Suprapubic skin (tissue), 3 donors: ENCODE measurements at regions not wholly inside any gene's neighbourhood (a gene's known extent, or its start where the extent isn't known, plus 50 kb on each side); places are given as distances from the start of the nearest gene placed in this dataset.

Source experiments
- CTCF ChIP-seq, 2 donors: fragments of 200-600 bp in 1 of 2; fragments of 450-650 bp in 1 of 2; sonication (generic) in 1 of 2; IDR thresholded peaks; one replicate each; pipeline ENCODE4 v1.5.1; 2016 to 2019; ENCODE audit warnings: antibody characterized with exemption in 2 of 2, mild to moderate bottlenecking in 1 of 2, moderate library complexity in 1 of 2
- EP300 ChIP-seq: sonication (generic); formaldehyde crosslinking; IDR thresholded peaks from one replicate; pipeline ENCODE4 v1.6.1; 2017; ENCODE audit warnings: antibody characterized with exemption

- TF ChIP-seq CTCF (IDR thresholded peaks at IDR 0.05) (no peak), EP300 (no peak)
Observed at GRCh38 chr2:57527685-57528084, 518.9 kb upstream of the VRK2 start.
